Mesenchymal stem cell (in vitro differentiated cells and primary cell): ENCODE measurements at regions not wholly inside any gene's neighbourhood (a gene's known extent, or its start where the extent isn't known, plus 50 kb on each side); places are given as distances from the start of the nearest gene placed in this dataset.

ENCODE experiments used
- DNase-seq: peaks from one replicate; pipeline ENCODE4 v3.0.0-alpha.2; 2013
- H2AFZ ChIP-seq: one replicate; pipeline ENCODE4 v1.6.1; 2013; ENCODE audit warnings: low read depth, mild to moderate bottlenecking, control low read depth, inconsistent platforms, low read length, moderate library complexity
- H2AK5ac ChIP-seq: 2 replicates; pipeline ENCODE4 v1.6.1; 2013; ENCODE audit warnings: low read length, moderate library complexity, mild to moderate bottlenecking, inconsistent platforms; ENCODE audit not compliant: severe bottlenecking
- H2BK120ac ChIP-seq: one replicate; pipeline ENCODE4 v1.6.1; 2013; ENCODE audit warnings: low read depth, mild to moderate bottlenecking, inconsistent platforms, low read length, moderate library complexity
- H2BK12ac ChIP-seq, 2 experiments: one replicate each; pipeline ENCODE4 v1.6.1; 2013; ENCODE audit warnings: inconsistent platforms in 2 of 2, low read length in 2 of 2, mild to moderate bottlenecking in 2 of 2, moderate library complexity in 2 of 2, control low read depth in 1 of 2
- H2BK15ac ChIP-seq: one replicate; pipeline ENCODE4 v1.6.1; 2013; ENCODE audit warnings: mild to moderate bottlenecking, low read depth, inconsistent platforms; ENCODE audit not compliant: poor library complexity, severe bottlenecking
- H2BK5ac ChIP-seq: 2 replicates; pipeline ENCODE4 v1.6.1; 2013; ENCODE audit warnings: low read depth, mild to moderate bottlenecking, low read length, control low read depth, inconsistent platforms; ENCODE audit not compliant: poor library complexity, severe bottlenecking
- H3K14ac ChIP-seq, 2 experiments: one replicate each; pipeline ENCODE4 v1.6.1; 2013; ENCODE audit warnings: inconsistent platforms in 2 of 2, low read length in 2 of 2, control low read depth in 1 of 2, mild to moderate bottlenecking in 1 of 2, moderate library complexity in 1 of 2
- H3K18ac ChIP-seq, 2 experiments: one replicate each; pipeline ENCODE4 v1.6.1; 2013; ENCODE audit warnings: inconsistent platforms in 2 of 2, low read length in 2 of 2, control low read depth in 1 of 2, low read depth in 1 of 2, mild to moderate bottlenecking in 1 of 2
- H3K23ac ChIP-seq, 2 experiments: one replicate each; pipeline ENCODE4 v1.6.1; 2013; ENCODE audit warnings: inconsistent platforms in 2 of 2, low read length in 2 of 2, mild to moderate bottlenecking in 2 of 2, moderate library complexity in 2 of 2, control low read depth in 1 of 2
- H3K27ac ChIP-seq: 2 replicates; pipeline ENCODE4 v1.5.1; 2013; ENCODE audit warnings: mild to moderate bottlenecking, moderate library complexity, low read length, control low read depth, inconsistent platforms; ENCODE audit not compliant: poor library complexity, severe bottlenecking
- H3K27me3 ChIP-seq, 2 experiments: 2 replicates each; pipeline versions ENCODE4 v1.6.1 to v1.7.0; 2013; ENCODE audit warnings: low read length in 2 of 2, mild to moderate bottlenecking in 2 of 2, moderate library complexity in 2 of 2, control low read depth in 1 of 2, inconsistent platforms in 1 of 2; ENCODE audit not compliant: control insufficient read depth in 1 of 2, insufficient read depth in 1 of 2
- H3K36me3 ChIP-seq, 2 experiments: 2 replicates each; pipeline versions ENCODE4 v1.6.1 to v1.7.0; 2013; ENCODE audit warnings: low read length in 2 of 2, control low read depth in 1 of 2, inconsistent platforms in 1 of 2, low read depth in 1 of 2, mild to moderate bottlenecking in 1 of 2; ENCODE audit not compliant: insufficient read depth in 2 of 2, control insufficient read depth in 1 of 2
- H3K4ac ChIP-seq, 2 experiments: one replicate each; pipeline ENCODE4 v1.6.1; 2013; ENCODE audit warnings: inconsistent platforms in 2 of 2, low read length in 2 of 2, mild to moderate bottlenecking in 2 of 2, moderate library complexity in 2 of 2, control low read depth in 1 of 2, low read depth in 1 of 2
- H3K4me1 ChIP-seq: 2 replicates; pipeline ENCODE4 v1.6.1; 2013; ENCODE audit warnings: low read depth, low read length, control low read depth; ENCODE audit not compliant: control insufficient read depth, insufficient read depth
- H3K4me2 ChIP-seq: 2 replicates; pipeline ENCODE4 v1.6.1; 2013; ENCODE audit warnings: low read length, mild to moderate bottlenecking, inconsistent platforms; ENCODE audit not compliant: poor library complexity, severe bottlenecking
- H3K4me3 ChIP-seq, 2 experiments: 2 replicates each; pipeline versions ENCODE4 v1.5.1 to v1.7.0; 2013; ENCODE audit warnings: low read length in 2 of 2, mild to moderate bottlenecking in 2 of 2, control low read depth in 1 of 2, low read depth in 1 of 2; ENCODE audit not compliant: insufficient read depth in 1 of 2
- H3K79me1 ChIP-seq: replicated peaks from 2 replicates; pipeline ENCODE4 v1.6.1; 2013; ENCODE audit warnings: mild to moderate bottlenecking, control low read depth, low read length, inconsistent platforms; ENCODE audit not compliant: poor library complexity, severe bottlenecking
- H3K9ac ChIP-seq: 2 replicates; pipeline ENCODE4 v1.7.0; 2013; ENCODE audit warnings: mild to moderate bottlenecking, low read length, moderate library complexity
- H3K9me3 ChIP-seq: 2 replicates; pipeline ENCODE4 v1.7.0; 2013; ENCODE audit warnings: mild to moderate bottlenecking, low read length; ENCODE audit not compliant: control insufficient read depth
- H4K8ac ChIP-seq: one replicate; pipeline ENCODE4 v1.6.1; 2013; ENCODE audit warnings: inconsistent platforms, mild to moderate bottlenecking, low read length, moderate library complexity
- H4K91ac ChIP-seq: one replicate; pipeline ENCODE4 v1.6.1; 2013; ENCODE audit warnings: mild to moderate bottlenecking, low read length, inconsistent platforms
- WGBS: methylation state at CpG from one replicate; pipeline ENCODE4 v1.1.7; 2013; ENCODE audit warnings: mixed read lengths; 5-methylcytosine and 5-hydroxymethylcytosine counted together

- no peaks in the 10 kb centered on the region for H3K4me1 ChIP-seq
- H3K9ac ChIP-seq = no peak overlapping the region
- DNase-seq = no peak
- H2BK5ac ChIP-seq = no peak overlapping the region
- no peaks in the 10 kb centered on the region for H3K27me3 ChIP-seq
- no peak overlapping the region for H3K14ac ChIP-seq
- H3K18ac ChIP-seq = no peak overlapping the region
- no peak overlapping the region for H4K91ac ChIP-seq
- H2BK120ac ChIP-seq = no peak overlapping the region
- no peak overlapping the region for H3K23ac ChIP-seq
- H3K27ac ChIP-seq = no peak overlapping the region
- no peaks in the 10 kb centered on the region for H3K36me3 ChIP-seq
- no peaks in the 10 kb centered on the region for H3K9me3 ChIP-seq
- no peak overlapping the region for H2BK15ac ChIP-seq
- no peak overlapping the region for H2BK12ac ChIP-seq
- H2AK5ac ChIP-seq = no peak overlapping the region
- H3K79me1 ChIP-seq = no peaks in the 10 kb centered on the region
- H4K8ac ChIP-seq = no peak overlapping the region
- H3K4me3 ChIP-seq = no peak overlapping the region
- no peak overlapping the region for H3K4me2 ChIP-seq
- no peak overlapping the region for H2AFZ ChIP-seq
- H3K4ac ChIP-seq = no peak overlapping the region
Observed at GRCh38 chr5:97752871-97753270, 569.8 kb upstream of the RIOK2 start.

- no peak for DNase-seq
- Histone ChIP-seq H3K79me1 (no peaks in the 10 kb centered on the region), H4K91ac (no peak overlapping the region), H4K8ac (no peak overlapping the region), H3K27me3 (no peaks in the 10 kb centered on the region), H3K4me3 (no peak overlapping the region), H3K18ac (no peak overlapping the region), H2BK12ac (no peak overlapping the region), H2BK15ac (no peak overlapping the region), H2BK120ac (no peak overlapping the region), H2AK5ac (no peak overlapping the region), H3K14ac (no peak overlapping the region), H3K36me3 (no peaks in the 10 kb centered on the region), H3K4me1 (no peaks in the 10 kb centered on the region), H3K27ac (no peak overlapping the region), H2AFZ (no peak overlapping the region), H3K23ac (no peak overlapping the region), H3K4me2 (no peak overlapping the region), H2BK5ac (no peak overlapping the region), H3K4ac (no peak overlapping the region), H3K9me3 (no peaks in the 10 kb centered on the region), H3K9ac (no peak overlapping the region)
Observed at GRCh38 chr5:97762483-97762882, 579.4 kb upstream of the RIOK2 start.

- no peaks in the 10 kb centered on the region for H3K27me3 ChIP-seq
- H3K9ac ChIP-seq = no peak overlapping the region
- WGBS = 85% methylated on average over 3 of the region's 3 CpGs
- no peak overlapping the region for H3K4me2 ChIP-seq
- no peak overlapping the region for H2BK5ac ChIP-seq
- no peaks in the 10 kb centered on the region for H3K9me3 ChIP-seq
- no peak overlapping the region for H3K4ac ChIP-seq
- H2BK12ac ChIP-seq = no peak overlapping the region
- H2AK5ac ChIP-seq = no peak overlapping the region
- no peak overlapping the region for H3K14ac ChIP-seq
- no peak overlapping the region for H2BK120ac ChIP-seq
- H2AFZ ChIP-seq = no peak overlapping the region
- no peaks in the 10 kb centered on the region for H3K4me1 ChIP-seq
- no peak overlapping the region for H3K27ac ChIP-seq
- peak; percentile 26 for DNase-seq
- H3K23ac ChIP-seq = no peak overlapping the region
- no peak overlapping the region for H4K91ac ChIP-seq
- H3K4me3 ChIP-seq = no peak overlapping the region
- no peak overlapping the region for H2BK15ac ChIP-seq
- no peaks in the 10 kb centered on the region for H3K36me3 ChIP-seq
- no peak overlapping the region for H3K18ac ChIP-seq
- H4K8ac ChIP-seq = no peak overlapping the region
- H3K79me1 ChIP-seq = no peaks in the 10 kb centered on the region
Observed at GRCh38 chr5:97764700-97765099, 581.7 kb upstream of the RIOK2 start.

- no peak overlapping the region for H2AK5ac ChIP-seq
- WGBS = 84% methylated on average over 2 of the region's 2 CpGs
- H3K27me3 ChIP-seq = no peaks in the 10 kb centered on the region
Observed at GRCh38 chr5:97778451-97778850, 595.4 kb upstream of the RIOK2 start.

More at GRCh38 chr5:97778451-97778850, 595.4 kb upstream of the RIOK2 start:
- Histone ChIP-seq H2BK120ac (no peak overlapping the region), H3K4me3 (no peak overlapping the region), H4K8ac (no peak overlapping the region), H3K27ac (no peak overlapping the region), H3K36me3 (no peaks in the 10 kb centered on the region), H3K14ac (no peak overlapping the region), H3K4me2 (no peak overlapping the region), H2BK5ac (no peak overlapping the region), H4K91ac (no peak overlapping the region), H3K9ac (no peak overlapping the region), H3K4ac (no peak overlapping the region), H3K9me3 (peaks cover 3% of the 10 kb centered on the region), H2AFZ (no peak overlapping the region), H2BK12ac (no peak overlapping the region), H3K79me1 (no peaks in the 10 kb centered on the region), H3K18ac (no peak overlapping the region), H3K4me1 (no peaks in the 10 kb centered on the region), H2BK15ac (no peak overlapping the region), H3K23ac (no peak overlapping the region)
- DNase-seq = no peak
